B cell (primary cell): ENCODE measurements at regions not wholly inside any gene's neighbourhood (a gene's known extent, or its start where the extent isn't known, plus 50 kb on each side); places are given as distances from the start of the nearest gene placed in this dataset.
"Not testable (repeated sequence)": the region's sequence is repeated elsewhere in the genome, so short reads cannot be mapped to it uniquely, and the experiment has no call there.

Experiments
- ATAC-seq: fragments of 200-7000 bp; cut with Tn5 transposase; one replicate; pipeline ENCODE4 v1.10.0; 2021; ENCODE audit warnings: low read depth, mild to moderate bottlenecking, moderate number of reproducible peaks, moderate library complexity
- CTCF ChIA-PET: fragments of 350-600 bp; sonication (Branson Sonifier 250); formaldehyde crosslinking; loops from one replicate; lab custom pipeline; 2021; ENCODE audit warnings: antibody characterized with exemption, inconsistent platforms; lab: Charles Lee
- POLR2A ChIA-PET: fragments of 350-600 bp; sonication (Branson Sonifier 250); formaldehyde crosslinking; loops from one replicate; lab custom pipeline; 2021; ENCODE audit warnings: antibody characterized with exemption; lab: Charles Lee
- DNase-seq: peaks from one replicate; pipeline ENCODE4 v3.0.0; 2013
- H2AFZ ChIP-seq: 2 replicates; pipeline ENCODE4 v1.6.1; 2012; ENCODE audit warnings: mild to moderate bottlenecking, low read depth, low read length; ENCODE audit not compliant: insufficient read depth, poor library complexity, severe bottlenecking
- H3K27ac ChIP-seq, 2 donors: 1 replicate in 1 of 2; 2 replicates in 1 of 2; pipeline ENCODE4 v1.5.1; 2012 to 2013; ENCODE audit warnings: low read length in 2 of 2, mild to moderate bottlenecking in 2 of 2, moderate library complexity in 1 of 2
- H3K27me3 ChIP-seq, 4 experiments: fragments of 200-600 bp in 1 of 4; sonication (generic) in 1 of 4; replicated peaks in 1 of 4; 1 replicate in 2 of 4; 2 replicates in 2 of 4; pipeline versions ENCODE4 v1.6.1 to v1.7.0; 2013 to 2016; ENCODE audit warnings: low read length in 3 of 4, mild to moderate bottlenecking in 2 of 4, mixed read lengths in 1 of 4, moderate library complexity in 1 of 4; ENCODE audit not compliant: insufficient read depth in 4 of 4, control insufficient read depth in 3 of 4; ENCODE audit errors: control extremely low read depth in 1 of 4
- H3K36me3 ChIP-seq, 2 experiments: replicated peaks in 1 of 2; 1 replicate in 1 of 2; 2 replicates in 1 of 2; pipeline versions ENCODE4 v1.6.1 to v1.7.1; 2013; ENCODE audit warnings: low read length in 1 of 2; ENCODE audit not compliant: insufficient read depth in 2 of 2, control insufficient read depth in 1 of 2; ENCODE audit errors: control extremely low read depth in 1 of 2, extremely low read depth in 1 of 2
- H3K4me1 ChIP-seq, 2 donors: fragments of 200-600 bp in 1 of 2; sonication (generic) in 1 of 2; 1 replicate in 1 of 2; 2 replicates in 1 of 2; pipeline versions ENCODE4 v1.5.1 to v1.6.1; 2013 to 2017; ENCODE audit warnings: low read length in 2 of 2; ENCODE audit not compliant: control insufficient read depth in 2 of 2, insufficient read depth in 2 of 2
- H3K4me2 ChIP-seq: replicated peaks from 2 replicates; pipeline ENCODE3; 2012; ENCODE audit warnings: mild to moderate bottlenecking, low read depth, low read length; ENCODE audit not compliant: poor library complexity, severe bottlenecking
- H3K4me3 ChIP-seq, 5 experiments: fragments of 200-600 bp in 1 of 5; sonication (generic) in 1 of 5; 1 replicate in 3 of 5; 2 replicates in 2 of 5; pipeline versions ENCODE4 v1.5.1 to v1.7.0; 2011 to 2016; ENCODE audit warnings: low read length in 4 of 5, mild to moderate bottlenecking in 4 of 5, low read depth in 2 of 5, control low read depth in 1 of 5, moderate library complexity in 1 of 5; ENCODE audit not compliant: insufficient read depth in 1 of 5; ENCODE audit errors: control extremely low read depth in 1 of 5, extremely low read depth in 1 of 5
- H3K79me2 ChIP-seq: fragments of 200-600 bp; sonication (generic); one replicate; pipeline ENCODE4 v1.6.0; 2016; ENCODE audit warnings: low read length; ENCODE audit not compliant: control insufficient read depth, insufficient read depth
- H3K9ac ChIP-seq: fragments of 200-600 bp; sonication (generic); 2 replicates; pipeline ENCODE4 v1.6.1; 2017; ENCODE audit warnings: mild to moderate bottlenecking, low read length, moderate library complexity
- H3K9me3 ChIP-seq, 3 donors: one replicate each; pipeline versions ENCODE4 v1.6.1 to v1.7.1; 2013; ENCODE audit warnings: low read length in 2 of 3; ENCODE audit not compliant: control insufficient read depth in 2 of 3, insufficient read depth in 1 of 3; ENCODE audit errors: control extremely low read depth in 1 of 3
- H4K20me1 ChIP-seq: 2 replicates; pipeline ENCODE4 v1.6.0; 2012; ENCODE audit warnings: mild to moderate bottlenecking, low read length; ENCODE audit not compliant: insufficient read depth, control insufficient read depth, poor library complexity, severe bottlenecking
- H3K27ac Mint-ChIP-seq: one replicate; pipeline ENCODE4 v1.8.0; 2021; ENCODE audit warnings: mixed read lengths
- H3K27me3 Mint-ChIP-seq: one replicate; pipeline ENCODE4 v1.8.0; 2021; ENCODE audit warnings: mixed read lengths
- H3K4me1 Mint-ChIP-seq: one replicate; pipeline ENCODE4 v1.8.0; 2021; ENCODE audit warnings: mixed read lengths
- H3K4me3 Mint-ChIP-seq: one replicate; pipeline ENCODE4 v1.8.0; 2021; ENCODE audit warnings: mixed read lengths
- H3K9me3 Mint-ChIP-seq: one replicate; pipeline ENCODE4 v1.8.0; 2022; ENCODE audit warnings: mixed read lengths; ENCODE audit not compliant: insufficient read depth
- CTCF ChIP-seq: fragments of 200-600 bp; IDR thresholded peaks from one replicate; pipeline ENCODE4 v1.8.0; 2022; ENCODE audit warnings: antibody characterized with exemption, mild to moderate bottlenecking
- EZH2 ChIP-seq: IDR thresholded peaks from 2 replicates; pipeline ENCODE4 v1.6.1; 2012; ENCODE audit warnings: borderline replicate concordance, low read depth, mild to moderate bottlenecking, moderate library complexity, low read length; ENCODE audit not compliant: insufficient read depth, poor library complexity, severe bottlenecking
- WGBS: methylation state at CpG from one replicate; pipeline ENCODE4 v1.1.5; 2013; ENCODE audit warnings: missing lambda C conversion rate; ENCODE audit not compliant: insufficient coverage; 5-methylcytosine and 5-hydroxymethylcytosine counted together
- intact Hi-C: fragments of 100-400 bp; cut with micrococcal nuclease; formaldehyde crosslinking; loops from one replicate; pipeline ENCODE4 v1.10.0; 2022

GRCh38 chrX:25755194-25755593, 382.9 kb upstream of the MAGEB18 start:
- Histone ChIP-seq H4K20me1 (no peaks in the 10 kb centered on the region), H3K4me3 (no peak overlapping the region), H3K4me2 (no peak overlapping the region), H3K9ac (no peak overlapping the region), H3K36me3 (no peaks in the 10 kb centered on the region), H3K27me3 (no peaks in the 10 kb centered on the region), H3K9me3 (no peaks in the 10 kb centered on the region), H3K27ac (no peak overlapping the region), H3K4me1 (no peaks in the 10 kb centered on the region), H3K79me2 (no peaks in the 10 kb centered on the region), H2AFZ (no peak overlapping the region)
- Mint-ChIP-seq H3K27ac (no peak overlapping the region), H3K4me3 (no peak overlapping the region), H3K4me1 (no peaks in the 10 kb centered on the region), H3K27me3 (no peaks in the 10 kb centered on the region), H3K9me3 (peaks cover 2% of the 10 kb centered on the region)
- no peak for DNase-seq
- intact Hi-C loops: no loop called here
- CTCF ChIA-PET: no interaction called here
- POLR2A ChIA-PET: no interaction called here
- no peak for ATAC-seq
- TF ChIP-seq EZH2 (no peak), CTCF (no peak)

- intact Hi-C loops: no loop called here
- Histone ChIP-seq H3K4me3 (no peak overlapping the region), H3K79me2 (no peaks in the 10 kb centered on the region), H3K9me3 (no peaks in the 10 kb centered on the region), H3K4me1 (no peaks in the 10 kb centered on the region), H3K4me2 (no peak overlapping the region), H3K9ac (no peak overlapping the region), H3K27ac (no peak overlapping the region), H3K36me3 (no peaks in the 10 kb centered on the region), H2AFZ (no peak overlapping the region), H4K20me1 (no peaks in the 10 kb centered on the region), H3K27me3 (no peaks in the 10 kb centered on the region)
- no peak overlapping the region for H3K4me3 Mint-ChIP-seq
- TF ChIP-seq CTCF (no peak), EZH2 (no peak)
- H3K4me1 Mint-ChIP-seq: no peaks in the 10 kb centered on the region
- CTCF ChIA-PET: no interaction called here
- WGBS: no CpG with 5 or more reads among the region's 2 CpGs
- no peak for DNase-seq
- POLR2A ChIA-PET: no interaction called here
- H3K27ac Mint-ChIP-seq: no peak overlapping the region
- peaks cover 2% of the 10 kb centered on the region for H3K9me3 Mint-ChIP-seq
- ATAC-seq: no peak
- H3K27me3 Mint-ChIP-seq: no peaks in the 10 kb centered on the region
Observed at GRCh38 chrX:25762656-25763055, 375.5 kb upstream of the MAGEB18 start.

- H3K36me3 ChIP-seq, H3K9me3 Mint-ChIP-seq, H3K4me2 ChIP-seq, DNase-seq, H2AFZ ChIP-seq, H3K4me1 ChIP-seq, H3K27ac ChIP-seq, H3K79me2 ChIP-seq, H3K27me3 Mint-ChIP-seq, H3K27ac Mint-ChIP-seq, H3K4me1 Mint-ChIP-seq, H4K20me1 ChIP-seq, H3K9me3 ChIP-seq, POLR2A ChIA-PET, intact Hi-C loops, H3K27me3 ChIP-seq, H3K9ac ChIP-seq, H3K4me3 ChIP-seq, H3K4me3 Mint-ChIP-seq, CTCF ChIA-PET, ATAC-seq: not testable (repeated sequence)
- WGBS: 95% methylated on average over 6 of the region's 10 CpGs
Observed at GRCh38 chrX:25771853-25772252, 366.3 kb upstream of the MAGEB18 start.
